Upper lobe of left lung (tissue), 6 donors: ENCODE measurements at regions not wholly inside any gene's neighbourhood (a gene's known extent, or its start where the extent isn't known, plus 50 kb on each side); places are given as distances from the start of the nearest gene placed in this dataset.

Experiments
- ATAC-seq, 2 donors: fragments of 200-7000 bp; cut with Tn5 transposase; one replicate each; pipeline ENCODE4 v1.9.1; 2022; ENCODE audit warnings: mild to moderate bottlenecking in 2 of 2, moderate library complexity in 2 of 2; ENCODE audit not compliant: low FRiP score in 2 of 2
- DNase-seq, 2 donors: peaks; one replicate each; pipeline ENCODE4 v3.0.0-alpha.2; 2019 to 2020
- H3K27ac ChIP-seq, 4 donors: fragments of 200-600 bp; sonication (generic); one replicate each; pipeline ENCODE4 v1.5.1; 2016 to 2019
- H3K27me3 ChIP-seq, 4 donors: fragments of 200-600 bp; sonication (generic); one replicate each; pipeline ENCODE4 v1.5.1; 2017 to 2019
- H3K36me3 ChIP-seq, 4 donors: fragments of 200-600 bp; sonication (generic); one replicate each; pipeline ENCODE4 v1.5.1; 2016 to 2019
- H3K4me1 ChIP-seq, 4 donors: fragments of 200-600 bp; sonication (generic); one replicate each; pipeline ENCODE4 v1.5.1; 2018 to 2019
- H3K4me3 ChIP-seq, 4 donors: fragments of 200-600 bp; sonication (generic); one replicate each; pipeline ENCODE4 v1.5.1; 2017 to 2019; ENCODE audit warnings: mild to moderate bottlenecking in 2 of 4, moderate library complexity in 1 of 4
- H3K9me3 ChIP-seq, 4 donors: fragments of 200-600 bp; sonication (generic); one replicate each; pipeline ENCODE4 v1.5.1; 2018 to 2019
- CTCF ChIP-seq, 6 experiments: fragments of 450-650 bp in 4 of 6; fragments of 200-600 bp in 2 of 6; sonication (generic) in 2 of 6; IDR thresholded peaks; one replicate each; pipeline ENCODE4 v1.5.1; 2016 to 2019; ENCODE audit warnings: antibody characterized with exemption in 6 of 6
- EP300 ChIP-seq, 4 donors: sonication (generic); formaldehyde crosslinking; IDR thresholded peaks; one replicate each; pipeline ENCODE4 v1.5.1; 2017; ENCODE audit warnings: antibody characterized with exemption in 4 of 4, control low read depth in 2 of 4
- POLR2A ChIP-seq, 4 donors: fragments of 450-650 bp; IDR thresholded peaks; one replicate each; pipeline ENCODE4 v1.5.1; 2016 to 2017; ENCODE audit warnings: antibody characterized with exemption in 4 of 4, mild to moderate bottlenecking in 2 of 4
- POLR2AphosphoS5 ChIP-seq, 2 donors: sonication (generic); formaldehyde crosslinking; IDR thresholded peaks; one replicate each; pipeline ENCODE4 v1.5.1; 2017; ENCODE audit warnings: antibody characterized with exemption in 2 of 2
- WGBS, 2 donors: methylation state at CpG; one replicate each; pipeline ENCODE4 v1.1.5; 2017 to 2018; 5-methylcytosine and 5-hydroxymethylcytosine counted together
- donor health status: DM: no; HTN: no; CAD: no; lungs with moderate emphysema.
- donor health status: DM: no; HTN: yes; CAD: no; lungs with severe emphysema.

GRCh38 chr20:11338496-11339306 is 579.0 kb upstream of the BTBD3 start:
- no peak for DNase-seq
- ATAC-seq: no peak
- TF ChIP-seq CTCF (IDR thresholded peaks at IDR 0.05): no peak
- TF ChIP-seq POLR2AphosphoS5 (IDR thresholded peaks at IDR 0.05): no peak
- TF ChIP-seq POLR2A (IDR thresholded peaks at IDR 0.05): no peak
- TF ChIP-seq EP300 (IDR thresholded peaks at IDR 0.05): no peak
- Histone ChIP-seq H3K27me3 (no peaks in the 10 kb centered on the region), H3K4me3 (no peak overlapping the region), H3K9me3 (no peaks in the 10 kb centered on the region), H3K36me3 (no peaks in the 10 kb centered on the region), H3K4me1 (no peaks in the 10 kb centered on the region), H3K27ac (no peak overlapping the region)
- 80 to 85% methylated on average over 2 of the region's 2 CpGs for WGBS, 2 donors

GRCh38 chr20:11344939-11345338 is 572.8 kb upstream of the BTBD3 start:
- no peak for TF ChIP-seq POLR2AphosphoS5 (IDR thresholded peaks at IDR 0.05)
- no peak for TF ChIP-seq POLR2A (IDR thresholded peaks at IDR 0.05)
- TF ChIP-seq EP300 (IDR thresholded peaks at IDR 0.05): no peak
- no peak for TF ChIP-seq CTCF (IDR thresholded peaks at IDR 0.05)
- no peak for ATAC-seq
- H3K36me3 ChIP-seq: no peaks in the 10 kb centered on the region

GRCh38 chr20:11347738-11348137 is 570.0 kb upstream of the BTBD3 start:
- Histone ChIP-seq H3K36me3 (no peaks in the 10 kb centered on the region), H3K4me1 (peaks cover 0 to 8% (median 0%) of the 10 kb centered on the region in 4 donors), H3K27ac (no peak overlapping the region), H3K9me3 (no peaks in the 10 kb centered on the region), H3K4me3 (no peak overlapping the region), H3K27me3 (no peaks in the 10 kb centered on the region)
- DNase-seq (no peak), ATAC-seq (no peak)
- TF ChIP-seq EP300 (IDR thresholded peaks at IDR 0.05) (no peak), POLR2A (IDR thresholded peaks at IDR 0.05) (no peak), POLR2AphosphoS5 (IDR thresholded peaks at IDR 0.05) (no peak), CTCF (IDR thresholded peaks at IDR 0.05) (no peak)
- 73 to 76% methylated on average over 4 of the region's 4 CpGs for WGBS, 2 donors

More at GRCh38 chr20:11344939-11345338, 572.8 kb upstream of the BTBD3 start:
- Histone ChIP-seq H3K4me3 (no peak overlapping the region), H3K27me3 (no peaks in the 10 kb centered on the region), H3K9me3 (no peaks in the 10 kb centered on the region), H3K27ac (no peak overlapping the region), H3K4me1 (no peaks in the 10 kb centered on the region)
- DNase-seq: no peak

GRCh38 chr20:11350126-11351005 is 567.3 kb upstream of the BTBD3 start:
- H3K36me3 ChIP-seq: no peaks in the 10 kb centered on the region
- H3K27me3 ChIP-seq: no peaks in the 10 kb centered on the region
- peak in 1 of 2 donors; percentile 72 for ATAC-seq
- peaks cover 0 to 8% (median 0%) of the 10 kb centered on the region in 4 donors for H3K4me1 ChIP-seq
- no peak overlapping the region for H3K27ac ChIP-seq
- WGBS, 2 donors: 42 to 50% methylated on average over 7 of the region's 7 CpGs
- no peak overlapping the region for H3K4me3 ChIP-seq
- no peaks in the 10 kb centered on the region for H3K9me3 ChIP-seq
- DNase-seq: peak in 1 of 2 donors; percentile 47
- no peak for TF ChIP-seq EP300 (IDR thresholded peaks at IDR 0.05)

- no peak for TF ChIP-seq POLR2AphosphoS5 (IDR thresholded peaks at IDR 0.05)
- TF ChIP-seq POLR2A (IDR thresholded peaks at IDR 0.05): no peak
- no peak for TF ChIP-seq CTCF (IDR thresholded peaks at IDR 0.05)
- TF ChIP-seq EP300 (IDR thresholded peaks at IDR 0.05): no peak
- H3K27me3 ChIP-seq: no peaks in the 10 kb centered on the region
- H3K4me1 ChIP-seq: peaks cover 0 to 8% (median 0%) of the 10 kb centered on the region in 4 donors
- no peaks in the 10 kb centered on the region for H3K9me3 ChIP-seq
- ATAC-seq: no peak
- H3K27ac ChIP-seq: no peak overlapping the region
- no peak overlapping the region for H3K4me3 ChIP-seq
- no peaks in the 10 kb centered on the region for H3K36me3 ChIP-seq
- no peak for DNase-seq
Observed at GRCh38 chr20:11352041-11352440, 565.7 kb upstream of the BTBD3 start.
